ENCODE measurements at regions not wholly inside any gene's neighbourhood (a gene's known extent, or its start where the extent isn't known, plus 50 kb on each side); places are given as distances from the start of the nearest gene placed in this dataset.

DNA sequence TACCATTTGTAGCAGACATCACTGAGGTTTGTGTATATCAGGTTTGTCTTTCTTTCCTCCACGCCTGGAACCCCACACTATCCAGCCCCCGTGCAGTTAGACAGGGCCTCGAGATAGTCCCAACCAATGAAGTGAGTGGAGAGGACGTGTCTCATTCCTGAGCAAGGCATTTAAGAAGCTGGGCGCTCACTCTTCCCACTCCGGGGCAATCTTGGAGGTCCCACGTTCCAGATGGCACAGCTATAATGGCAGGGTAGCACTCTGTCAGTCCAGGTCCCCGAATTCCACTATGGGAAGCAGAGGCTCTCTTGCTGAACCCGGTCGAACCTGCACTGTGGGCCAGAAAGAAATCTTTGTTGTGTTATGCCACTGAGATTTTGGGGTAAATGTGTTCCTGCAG is 57.3 kb upstream of the CSF3R start:
- no peak for TF ChIP-seq POLR2A (IDR thresholded peaks at IDR 0.05; ENCODE audit: low read length)
- TF ChIP-seq, protein P1, sequence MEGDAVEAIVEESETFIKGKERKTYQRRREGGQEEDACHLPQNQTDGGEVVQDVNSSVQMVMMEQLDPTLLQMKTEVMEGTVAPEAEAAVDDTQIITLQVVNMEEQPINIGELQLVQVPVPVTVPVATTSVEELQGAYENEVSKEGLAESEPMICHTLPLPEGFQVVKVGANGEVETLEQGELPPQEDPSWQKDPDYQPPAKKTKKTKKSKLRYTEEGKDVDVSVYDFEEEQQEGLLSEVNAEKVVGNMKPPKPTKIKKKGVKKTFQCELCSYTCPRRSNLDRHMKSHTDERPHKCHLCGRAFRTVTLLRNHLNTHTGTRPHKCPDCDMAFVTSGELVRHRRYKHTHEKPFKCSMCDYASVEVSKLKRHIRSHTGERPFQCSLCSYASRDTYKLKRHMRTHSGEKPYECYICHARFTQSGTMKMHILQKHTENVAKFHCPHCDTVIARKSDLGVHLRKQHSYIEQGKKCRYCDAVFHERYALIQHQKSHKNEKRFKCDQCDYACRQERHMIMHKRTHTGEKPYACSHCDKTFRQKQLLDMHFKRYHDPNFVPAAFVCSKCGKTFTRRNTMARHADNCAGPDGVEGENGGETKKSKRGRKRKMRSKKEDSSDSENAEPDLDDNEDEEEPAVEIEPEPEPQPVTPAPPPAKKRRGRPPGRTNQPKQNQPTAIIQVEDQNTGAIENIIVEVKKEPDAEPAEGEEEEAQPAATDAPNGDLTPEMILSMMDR (IDR thresholded peaks at IDR 0.05): no peak
- TF ChIP-seq, protein P2, sequence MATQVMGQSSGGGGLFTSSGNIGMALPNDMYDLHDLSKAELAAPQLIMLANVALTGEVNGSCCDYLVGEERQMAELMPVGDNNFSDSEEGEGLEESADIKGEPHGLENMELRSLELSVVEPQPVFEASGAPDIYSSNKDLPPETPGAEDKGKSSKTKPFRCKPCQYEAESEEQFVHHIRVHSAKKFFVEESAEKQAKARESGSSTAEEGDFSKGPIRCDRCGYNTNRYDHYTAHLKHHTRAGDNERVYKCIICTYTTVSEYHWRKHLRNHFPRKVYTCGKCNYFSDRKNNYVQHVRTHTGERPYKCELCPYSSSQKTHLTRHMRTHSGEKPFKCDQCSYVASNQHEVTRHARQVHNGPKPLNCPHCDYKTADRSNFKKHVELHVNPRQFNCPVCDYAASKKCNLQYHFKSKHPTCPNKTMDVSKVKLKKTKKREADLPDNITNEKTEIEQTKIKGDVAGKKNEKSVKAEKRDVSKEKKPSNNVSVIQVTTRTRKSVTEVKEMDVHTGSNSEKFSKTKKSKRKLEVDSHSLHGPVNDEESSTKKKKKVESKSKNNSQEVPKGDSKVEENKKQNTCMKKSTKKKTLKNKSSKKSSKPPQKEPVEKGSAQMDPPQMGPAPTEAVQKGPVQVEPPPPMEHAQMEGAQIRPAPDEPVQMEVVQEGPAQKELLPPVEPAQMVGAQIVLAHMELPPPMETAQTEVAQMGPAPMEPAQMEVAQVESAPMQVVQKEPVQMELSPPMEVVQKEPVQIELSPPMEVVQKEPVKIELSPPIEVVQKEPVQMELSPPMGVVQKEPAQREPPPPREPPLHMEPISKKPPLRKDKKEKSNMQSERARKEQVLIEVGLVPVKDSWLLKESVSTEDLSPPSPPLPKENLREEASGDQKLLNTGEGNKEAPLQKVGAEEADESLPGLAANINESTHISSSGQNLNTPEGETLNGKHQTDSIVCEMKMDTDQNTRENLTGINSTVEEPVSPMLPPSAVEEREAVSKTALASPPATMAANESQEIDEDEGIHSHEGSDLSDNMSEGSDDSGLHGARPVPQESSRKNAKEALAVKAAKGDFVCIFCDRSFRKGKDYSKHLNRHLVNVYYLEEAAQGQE (IDR thresholded peaks at IDR 0.05): no peak
- TF ChIP-seq EHMT2 (IDR thresholded peaks at IDR 0.05; ENCODE audit: low read depth): no peak
- no peak for TF ChIP-seq CHD2 (IDR thresholded peaks at IDR 0.05; ENCODE audit: low read length, partially characterized antibody)
- no peak for TF ChIP-seq CEBPB (IDR thresholded peaks at IDR 0.05)
- no peak for TF ChIP-seq RCOR1 (IDR thresholded peaks at IDR 0.05; ENCODE audit: low read depth, low read length)
- TF ChIP-seq, protein P3, sequence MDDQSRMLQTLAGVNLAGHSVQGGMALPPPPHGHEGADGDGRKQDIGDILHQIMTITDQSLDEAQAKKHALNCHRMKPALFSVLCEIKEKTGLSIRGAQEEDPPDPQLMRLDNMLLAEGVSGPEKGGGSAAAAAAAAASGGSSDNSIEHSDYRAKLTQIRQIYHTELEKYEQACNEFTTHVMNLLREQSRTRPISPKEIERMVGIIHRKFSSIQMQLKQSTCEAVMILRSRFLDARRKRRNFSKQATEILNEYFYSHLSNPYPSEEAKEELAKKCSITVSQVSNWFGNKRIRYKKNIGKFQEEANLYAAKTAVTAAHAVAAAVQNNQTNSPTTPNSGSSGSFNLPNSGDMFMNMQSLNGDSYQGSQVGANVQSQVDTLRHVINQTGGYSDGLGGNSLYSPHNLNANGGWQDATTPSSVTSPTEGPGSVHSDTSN (IDR thresholded peaks at IDR 0.05): no peak
- TF ChIP-seq, protein P4, sequence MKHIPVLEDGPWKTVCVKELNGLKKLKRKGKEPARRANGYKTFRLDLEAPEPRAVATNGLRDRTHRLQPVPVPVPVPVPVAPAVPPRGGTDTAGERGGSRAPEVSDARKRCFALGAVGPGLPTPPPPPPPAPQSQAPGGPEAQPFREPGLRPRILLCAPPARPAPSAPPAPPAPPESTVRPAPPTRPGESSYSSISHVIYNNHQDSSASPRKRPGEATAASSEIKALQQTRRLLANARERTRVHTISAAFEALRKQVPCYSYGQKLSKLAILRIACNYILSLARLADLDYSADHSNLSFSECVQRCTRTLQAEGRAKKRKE (CRISPR knock-in tag; IDR thresholded peaks at IDR 0.05; ENCODE audit: low read depth): no peak
- TF ChIP-seq BHLHE40 (IDR thresholded peaks at IDR 0.05; ENCODE audit: low read depth, low read length): no peak
- TF ChIP-seq FOSL2 (IDR thresholded peaks at IDR 0.05): no peak
- TF ChIP-seq FOSL2 (CRISPR knock-in tag; IDR thresholded peaks at IDR 0.05): no peak
- TF ChIP-seq FOSB (CRISPR knock-in tag; IDR thresholded peaks at IDR 0.05): no peak
- TF ChIP-seq JUN (IDR thresholded peaks at IDR 0.05): no peak
- no peak for TF ChIP-seq RARB (CRISPR knock-in tag; IDR thresholded peaks at IDR 0.05)

Measured in A549 (cell line).